GM12891 (cell line): ENCODE measurements at regions not wholly inside any gene's neighbourhood (a gene's known extent, or its start where the extent isn't known, plus 50 kb on each side); places are given as distances from the start of the nearest gene placed in this dataset.

ENCODE experiments used
- DNase-seq: peaks from one replicate; pipeline ENCODE4 v3.0.0; 2011; ENCODE audit warnings: low spot score; ENCODE audit not compliant: insufficient read length
- FAIRE-seq: peaks from 2 replicates; lab custom pipeline; 2011; peaks lifted over from hg19 to GRCh38; lab: Jason Lieb, UNC
- PAX5 ChIP-seq: IDR thresholded peaks from 2 replicates; pipeline ENCODE4 v1.6.1; 2011; ENCODE audit warnings: low read length, moderate library complexity, mild to moderate bottlenecking; ENCODE audit not compliant: insufficient read depth, severe bottlenecking
- POLR2A ChIP-seq: IDR thresholded peaks from 2 replicates; pipeline ENCODE4 v1.6.1; 2011; ENCODE audit warnings: low read depth, low read length, control low read depth
- POLR2AphosphoS5 ChIP-seq: IDR thresholded peaks from 2 replicates; pipeline ENCODE4 v1.6.1; 2011; ENCODE audit warnings: low read depth, low read length, control low read depth
- POU2F2 ChIP-seq: IDR thresholded peaks from 2 replicates; pipeline ENCODE4 v1.6.1; 2011; ENCODE audit warnings: low read depth, mild to moderate bottlenecking, control low read depth, low read length, moderate library complexity
- SPI1 ChIP-seq: IDR thresholded peaks from 2 replicates; pipeline ENCODE4 v1.6.1; 2011; ENCODE audit warnings: low read depth, low read length, control low read depth
- TAF1 ChIP-seq: IDR thresholded peaks from 2 replicates; pipeline ENCODE4 v1.6.1; 2011; ENCODE audit warnings: low read depth, low read length, control low read depth

DNA sequence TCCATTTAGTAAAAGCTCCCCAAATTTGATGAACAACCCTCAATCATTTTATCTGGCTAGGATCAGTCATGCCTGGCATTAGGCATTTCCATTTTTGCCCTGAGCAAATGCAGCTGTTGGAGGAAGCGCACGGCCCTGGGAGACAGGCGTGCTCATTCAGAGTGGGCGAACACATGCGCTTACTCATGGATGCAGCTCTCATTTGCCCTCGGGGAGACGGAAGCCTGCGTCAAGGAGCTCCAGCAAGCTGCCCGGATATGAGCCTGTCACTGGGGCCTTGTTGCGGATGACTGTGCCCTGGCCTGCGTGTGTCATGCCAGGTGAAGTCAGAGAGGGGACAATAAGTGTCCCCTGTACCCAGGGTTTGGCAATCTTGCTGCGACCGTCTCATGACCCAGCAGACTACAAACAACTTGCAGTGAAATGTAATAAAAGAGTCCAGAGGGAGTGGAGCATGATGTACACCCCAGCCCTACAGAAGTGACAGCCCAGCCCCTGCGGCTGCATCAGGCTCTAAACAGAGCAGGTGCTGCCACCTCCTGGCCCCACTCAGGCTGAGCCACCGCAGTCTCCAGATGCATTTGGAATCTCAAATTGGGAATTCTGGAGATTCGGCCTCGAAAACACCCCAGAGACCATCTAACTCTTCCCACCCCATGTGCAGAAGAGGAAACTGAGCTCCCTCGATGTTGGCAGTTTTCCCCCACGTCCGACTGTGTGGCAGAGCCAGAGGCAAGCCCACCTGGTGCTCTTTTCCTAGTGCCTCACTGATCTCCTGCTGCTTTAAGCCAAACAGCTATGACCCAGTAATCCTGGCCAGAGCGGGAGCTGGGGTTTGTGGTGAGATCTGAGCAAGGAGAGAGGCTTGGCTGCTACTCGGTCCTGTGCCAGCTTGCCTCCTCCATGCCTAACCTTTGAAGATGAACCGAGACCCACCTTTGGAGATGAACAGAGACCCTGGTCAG, 105.0 kb upstream of the ALK start:
- DNase-seq: peak; percentile 28
- no peak for FAIRE-seq
- TF ChIP-seq POLR2AphosphoS5 (no peak), SPI1 (no peak), POLR2A (no peak), POU2F2 (no peak), PAX5 (no peak), TAF1 (no peak)

DNA sequence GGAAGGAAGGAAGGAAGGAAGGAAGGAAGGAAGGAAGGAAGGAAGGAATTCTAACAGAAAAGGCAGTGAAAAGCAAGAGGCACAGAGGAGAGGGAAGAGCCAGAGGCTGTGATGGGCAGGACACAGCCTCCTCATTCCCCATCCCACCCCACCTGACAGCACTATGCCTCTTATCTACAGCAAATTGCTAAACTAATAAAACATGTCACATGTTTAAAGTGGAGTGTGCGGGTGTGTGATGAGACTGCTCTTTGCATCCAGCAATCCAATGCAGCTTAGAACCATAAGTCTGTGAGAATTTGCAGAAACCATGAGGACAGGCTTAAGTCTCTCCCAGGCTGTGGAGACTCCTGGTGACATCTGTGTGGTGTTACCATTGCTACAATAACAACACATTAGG, 108.4 kb upstream of the ALK start:
- DNase-seq (no peak), FAIRE-seq (no peak)
- no peak for TF ChIP-seq POU2F2
- no peak for TF ChIP-seq PAX5
- no peak for TF ChIP-seq TAF1
- no peak for TF ChIP-seq SPI1
- TF ChIP-seq POLR2A: no peak
- no peak for TF ChIP-seq POLR2AphosphoS5

DNA sequence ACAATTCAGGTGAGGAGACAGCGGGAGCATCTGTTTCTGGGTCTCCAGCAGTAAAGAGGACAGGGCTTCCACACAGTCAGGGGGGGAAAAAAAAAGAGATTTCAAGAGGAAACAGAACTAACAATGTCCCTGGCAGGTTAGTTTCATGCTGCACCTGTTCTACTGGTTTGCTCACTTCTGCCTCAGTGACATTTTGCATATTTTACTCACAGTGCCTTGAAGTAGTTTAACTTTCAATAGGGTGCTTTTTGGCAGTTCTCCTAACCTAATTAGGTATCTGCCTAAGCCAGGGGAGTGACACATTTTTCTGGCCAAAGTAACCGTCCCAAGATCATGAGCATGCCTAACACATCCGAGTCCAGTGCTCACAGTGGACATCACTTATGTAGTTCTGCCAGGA, 109.0 kb upstream of the ALK start:
- DNase-seq: no peak

GRCh38 chr2:30031184-30031583, 109.8 kb upstream of the ALK start:
- no peak for DNase-seq
- no peak for TF ChIP-seq POLR2A
- TF ChIP-seq TAF1: no peak
- no peak for TF ChIP-seq POLR2AphosphoS5
- TF ChIP-seq PAX5: no peak
- no peak for TF ChIP-seq SPI1
- no peak for TF ChIP-seq POU2F2
- no peak for FAIRE-seq

More for the DNA sequence above, 109.0 kb upstream of the ALK start:
- TF ChIP-seq POLR2AphosphoS5 (no peak), PAX5 (no peak), TAF1 (no peak), POLR2A (no peak), SPI1 (no peak), POU2F2 (no peak)
- FAIRE-seq: no peak

DNA sequence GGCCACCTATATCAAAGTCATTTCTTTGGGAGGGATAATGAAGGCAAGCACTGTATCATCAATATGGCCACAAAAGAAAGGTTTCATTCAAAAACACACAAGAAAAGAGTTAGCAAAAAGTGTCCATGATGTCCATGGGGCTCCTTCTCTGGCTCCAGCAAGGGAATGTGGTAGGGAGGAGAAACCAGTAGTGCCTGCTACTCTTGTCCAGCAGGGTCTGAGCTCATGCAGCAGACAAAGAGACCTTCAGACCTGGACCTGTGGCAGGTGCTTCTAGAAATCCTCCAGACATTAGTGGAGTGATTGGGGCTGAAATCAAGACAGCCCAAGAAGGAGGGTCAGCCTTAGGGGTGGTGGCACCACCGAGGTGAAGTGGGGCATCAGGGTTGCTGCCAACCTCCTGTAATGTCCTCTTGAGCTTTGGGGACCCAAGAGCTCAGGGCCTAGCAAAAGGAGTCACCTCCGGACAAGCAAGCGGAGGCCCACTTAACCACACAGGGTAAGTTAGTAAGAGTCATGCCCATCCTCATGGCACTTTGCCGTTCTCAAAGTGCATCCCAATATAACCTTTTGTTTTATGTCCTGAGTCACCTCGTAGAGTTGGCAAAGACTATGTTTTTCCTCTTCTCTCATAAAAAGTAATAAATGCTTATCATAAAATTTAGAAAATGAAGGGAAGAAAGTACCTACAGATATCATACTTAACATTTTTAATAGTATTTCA, 112.6 kb upstream of the YPEL5 start:
- FAIRE-seq (no peak), DNase-seq (no peak)
- TF ChIP-seq POU2F2 (no peak), POLR2AphosphoS5 (no peak), POLR2A (no peak), PAX5 (no peak)

DNA sequence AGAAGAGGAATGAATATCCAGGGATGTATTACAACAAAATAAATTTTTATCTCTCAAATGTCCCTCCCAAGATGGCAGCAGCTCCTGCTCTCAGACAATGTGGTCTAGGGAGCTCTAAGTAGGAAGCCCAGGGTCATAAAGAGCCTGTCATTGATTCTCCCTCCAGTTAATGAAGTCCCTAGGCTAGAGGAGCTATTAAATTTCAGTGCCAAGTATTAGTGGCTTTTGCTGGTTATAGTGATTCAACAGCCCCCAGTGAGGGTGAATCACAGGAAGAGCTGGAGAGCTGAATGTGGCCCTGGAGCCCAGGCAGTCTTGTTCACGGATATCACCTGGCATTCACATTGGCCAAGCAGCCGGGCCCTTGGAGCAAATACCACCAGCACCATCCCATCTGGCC, 109.8 kb upstream of the YPEL5 start:
- no peak for TF ChIP-seq SPI1
- TF ChIP-seq PAX5: no peak
- no peak for TF ChIP-seq POLR2A
- no peak for TF ChIP-seq POU2F2
- no peak for TF ChIP-seq POLR2AphosphoS5
- TF ChIP-seq TAF1: no peak
- FAIRE-seq (no peak), DNase-seq (no peak)

GRCh38 chr2:30038419-30038818, 108.4 kb upstream of the YPEL5 start:
- no peak for FAIRE-seq

GRCh38 chr2:30039101-30039500, 107.7 kb upstream of the YPEL5 start:
- DNase-seq (no peak), FAIRE-seq (no peak)
- no peak for TF ChIP-seq TAF1
- no peak for TF ChIP-seq PAX5
- TF ChIP-seq POLR2AphosphoS5: no peak
- TF ChIP-seq SPI1: no peak
- TF ChIP-seq POU2F2: no peak
- TF ChIP-seq POLR2A: no peak

More at GRCh38 chr2:30038419-30038818, 108.4 kb upstream of the YPEL5 start:
- TF ChIP-seq SPI1: no peak
- TF ChIP-seq POLR2A: no peak
- TF ChIP-seq TAF1: no peak
- no peak for TF ChIP-seq PAX5
- TF ChIP-seq POLR2AphosphoS5: no peak
- no peak for TF ChIP-seq POU2F2
- no peak for DNase-seq

GRCh38 chr2:30040147-30040546, 106.7 kb upstream of the YPEL5 start:
- TF ChIP-seq POU2F2: no peak
- TF ChIP-seq PAX5: no peak
- no peak for TF ChIP-seq TAF1
- TF ChIP-seq SPI1: no peak
- TF ChIP-seq POLR2A: no peak
- FAIRE-seq (no peak), DNase-seq (no peak)

GRCh38 chr2:30041884-30042283, 104.9 kb upstream of the YPEL5 start:
- FAIRE-seq (no peak), DNase-seq (no peak)
- TF ChIP-seq POLR2AphosphoS5 (no peak), POLR2A (no peak), TAF1 (no peak), POU2F2 (no peak), PAX5 (no peak), SPI1 (no peak)
